ENCODE measurements at regions not wholly inside any gene's neighbourhood (a gene's known extent, or its start where the extent isn't known, plus 50 kb on each side); places are given as distances from the start of the nearest gene placed in this dataset.

GRCh38 chr3:110984456-110985250 lies 87.0 kb upstream of the NECTIN3 start:
- H4K20me1 ChIP-seq (ENCODE audit: low read length), result no peaks in the 10 kb centered on the region
- ChIA-PET POLR2A (ENCODE audit: unreplicated experiment) (no interaction called here), CTCF (interaction anchor here (0.7 kb wide), 1 partner anchor 685 kb away, joined by 3 read pairs; no protein-coding TSS in a partner anchor)
- no peaks in the 10 kb centered on the region for H3K4me1 ChIP-seq (ENCODE audit: insufficient read depth, low read length)
- H3K4me3 ChIP-seq (ENCODE audit: low read length), result no peak overlapping the region
- BruUV-seq (replicated peaks), result no TSS peak
- H3K36me3 ChIP-seq (ENCODE audit: low read depth, low read length), result no peaks in the 10 kb centered on the region
- ATAC-seq (no peak), DNase-seq (peak; percentile 47)
- H3K9me3 ChIP-seq (ENCODE audit: low read length), result 0 out of 2 replicates have a peak, but pooled peaks cover 4% of the 10 kb centered on the region
- H3K27me3 ChIP-seq (ENCODE audit: low read length), result no peaks in the 10 kb centered on the region
- no peak overlapping the region for H2AFZ ChIP-seq (ENCODE audit: low read length)
- no peak overlapping the region for H3K9ac ChIP-seq (ENCODE audit: low read length)
- intact Hi-C loops (cut with micrococcal nuclease), result no loop called here
- 0 out of 2 replicates have a peak, but pooled peaks cover 5% of the 10 kb centered on the region for H3K9me2 ChIP-seq (replicated peaks; ENCODE audit: low read length)
- TF ChIP-seq EZH2phosphoT487 (IDR thresholded peaks at IDR 0.05; ENCODE audit: borderline replicate concordance, low read length) (no peak), CTCF (conservative IDR thresholded peaks at IDR 0.05; ENCODE audit: low read depth, low read length) (no peak), EZH2 (IDR thresholded peaks at IDR 0.05; ENCODE audit: low read length, unreplicated experiment) (no peak)
- H3F3A ChIP-seq (ENCODE audit: low read length, unreplicated experiment), result no peaks in the 10 kb centered on the region
- no peak overlapping the region for H3K4me2 ChIP-seq (ENCODE audit: low read length)
- H3K27ac ChIP-seq (ENCODE audit: low read length), result no peak overlapping the region
- no peaks in the 10 kb centered on the region for H3K79me2 ChIP-seq (ENCODE audit: low read length)

- DNase-seq (no peak), ATAC-seq (no peak)
- Histone ChIP-seq H3K36me3 (ENCODE audit: low read depth, low read length) (no peaks in the 10 kb centered on the region), H3K4me2 (ENCODE audit: low read length) (no peak overlapping the region), H3K4me1 (ENCODE audit: insufficient read depth, low read length) (no peaks in the 10 kb centered on the region), H2AFZ (ENCODE audit: low read length) (no peak overlapping the region), H3K79me2 (ENCODE audit: low read length) (no peaks in the 10 kb centered on the region), H3K27me3 (ENCODE audit: low read length) (no peaks in the 10 kb centered on the region), H3K9ac (ENCODE audit: low read length) (no peak overlapping the region), H3K9me3 (ENCODE audit: low read length) (0 out of 2 replicates have a peak, but pooled peaks cover 4% of the 10 kb centered on the region), H3K9me2 (replicated peaks; ENCODE audit: low read length) (0 out of 2 replicates have a peak, but pooled peaks cover 5% of the 10 kb centered on the region), H3K27ac (ENCODE audit: low read length) (no peak overlapping the region), H3K4me3 (ENCODE audit: low read length) (no peak overlapping the region), H4K20me1 (ENCODE audit: low read length) (no peaks in the 10 kb centered on the region), H3F3A (ENCODE audit: low read length, unreplicated experiment) (no peaks in the 10 kb centered on the region)
- CTCF ChIA-PET, result no interaction called here
- no peak for TF ChIP-seq EZH2phosphoT487 (IDR thresholded peaks at IDR 0.05; ENCODE audit: borderline replicate concordance, low read length)
- TF ChIP-seq EZH2 (IDR thresholded peaks at IDR 0.05; ENCODE audit: low read length, unreplicated experiment), result no peak
- TF ChIP-seq CTCF (conservative IDR thresholded peaks at IDR 0.05; ENCODE audit: low read depth, low read length), result no peak
- no TSS peak for BruUV-seq (replicated peaks)
- intact Hi-C loops (cut with micrococcal nuclease), result no loop called here
- POLR2A ChIA-PET (ENCODE audit: unreplicated experiment), result interaction anchor here (0.7 kb wide), 1 partner anchor 136 kb away, joined by 7 read pairs; no protein-coding TSS in a partner anchor
These were observed 82.2 kb upstream of the NECTIN3 start for GRCh38 chr3:110989446-110989845.

Measured in PC-3 (cell line).